A549 (cell line): ENCODE measurements at regions not wholly inside any gene's neighbourhood (a gene's known extent, or its start where the extent isn't known, plus 50 kb on each side); places are given as distances from the start of the nearest gene placed in this dataset.

Experiments
- ATAC-seq, 2 experiments: fragments of 200-7000 bp in 1 of 2; fragments of >200 bp in 1 of 2; cut with Nextera tagmentation in 1 of 2; cut with Tn5 transposase in 1 of 2; 3 replicates each; pipeline versions ENCODE4 v1.8.0 to v1.9.1; 2018 to 2020; ENCODE audit warnings: mild to moderate bottlenecking in 1 of 2, moderate library complexity in 1 of 2
- CTCF ChIA-PET: fragments of 300-600 bp; sonication (Branson Sonifier 250); formaldehyde crosslinking; extraction: SDS; loops from one replicate; lab custom pipeline; 2021; ENCODE audit warnings: antibody characterized with exemption, inconsistent platforms; lab: Yijun Ruan, JAX
- POLR2A ChIA-PET: fragments of 350-600 bp; formaldehyde crosslinking; extraction: SDS; loops from one replicate; lab custom pipeline; 2021; ENCODE audit warnings: antibody characterized with exemption, inconsistent platforms; lab: Yijun Ruan, JAX
- DNase-seq, 2 experiments: peaks; one replicate each; pipeline versions ENCODE4 v3.0.0 to v3.0.0-alpha.2; 2011 to 2016; ENCODE audit warnings: low read depth in 1 of 2, low spot score in 1 of 2
- FAIRE-seq: peaks from 2 replicates; lab custom pipeline; 2011; peaks lifted over from hg19 to GRCh38; lab: Jason Lieb, UNC
- H3K27ac ChIP-seq, 2 experiments: fragments of >200 bp; sonication (Bioruptor Twin); formaldehyde crosslinking; 3 replicates each; pipeline ENCODE4 v1.5.1; 2016 to 2017
- H3K4me1 ChIP-seq: fragments of >200 bp; sonication (Bioruptor Twin); formaldehyde crosslinking; 3 replicates; pipeline ENCODE4 v1.6.1; 2016
- H3K4me2 ChIP-seq: fragments of >200 bp; sonication (Bioruptor Twin); formaldehyde crosslinking; 3 replicates; pipeline ENCODE4 v1.6.1; 2016
- H3K4me3 ChIP-seq: fragments of >200 bp; sonication (Bioruptor Twin); formaldehyde crosslinking; 3 replicates; pipeline ENCODE4 v1.5.1; 2016
- H3K9me3 ChIP-seq: fragments of >200 bp; sonication (Bioruptor Twin); formaldehyde crosslinking; 3 replicates; pipeline ENCODE4 v1.6.1; 2016
- BHLHE40 ChIP-seq: IDR thresholded peaks from 2 replicates; pipeline ENCODE4 v1.6.1; 2012; ENCODE audit warnings: low read depth, low read length, inconsistent platforms
- FOSL2 ChIP-seq, 2 experiments: fragments of 450-650 bp in 1 of 2; fragments of >200 bp in 1 of 2; sonication (Bioruptor Twin) in 1 of 2; formaldehyde crosslinking; IDR thresholded peaks; 2 replicates each; pipeline versions ENCODE4 v1.5.0 to v1.6.1; 2016 to 2020; ENCODE audit warnings: mild to moderate bottlenecking in 1 of 2, moderate library complexity in 1 of 2
- FOXS1 ChIP-seq: fragments of 250-450 bp; sonication (Bioruptor Pico); IDR thresholded peaks from 2 replicates; pipeline ENCODE4 v1.5.0; 2020; ENCODE audit warnings: mild to moderate bottlenecking, moderate library complexity
- HOXB13 ChIP-seq: fragments of 250-450 bp; sonication (Bioruptor Pico); IDR thresholded peaks from 2 replicates; pipeline ENCODE4 v1.5.0; 2020; ENCODE audit warnings: low read depth, mild to moderate bottlenecking, moderate library complexity
- JUNB ChIP-seq: fragments of >200 bp; sonication (Bioruptor Twin); formaldehyde crosslinking; IDR thresholded peaks from 2 replicates; pipeline ENCODE4 v1.6.1; 2016
- MAZ ChIP-seq: fragments of 150-350 bp; IDR thresholded peaks from 2 replicates; pipeline ENCODE4 v1.6.1; 2014; ENCODE audit warnings: antibody characterized with exemption, low read depth, low read length, borderline replicate concordance
- POLR2A ChIP-seq: IDR thresholded peaks from 2 replicates; pipeline ENCODE4 v1.6.1; 2012; ENCODE audit warnings: mild to moderate bottlenecking, low read length
- RCOR1 ChIP-seq: fragments of 150-350 bp; IDR thresholded peaks from 2 replicates; pipeline ENCODE4 v1.6.1; 2014; ENCODE audit warnings: antibody characterized with exemption, low read length, low read depth
- RFX5 ChIP-seq: fragments of 450-650 bp; IDR thresholded peaks from 2 replicates; pipeline ENCODE4 v1.7.1; 2014; ENCODE audit warnings: antibody characterized with exemption, mild to moderate bottlenecking, moderate library complexity
- ZC3H11A ChIP-seq: fragments of 450-650 bp; IDR thresholded peaks from 2 replicates; pipeline ENCODE4 v1.6.1; 2014; ENCODE audit warnings: antibody characterized with exemption, mild to moderate bottlenecking
- WGBS: methylation state at CpG from one replicate; pipeline ENCODE4 v1.1.6; 2017; ENCODE audit errors: missing lambda C conversion rate; 5-methylcytosine and 5-hydroxymethylcytosine counted together
- TF ChIP-seq, protein P1 (sequence below): IDR thresholded peaks from 2 replicates; pipeline ENCODE4 v1.6.1; 2012
- TF ChIP-seq, protein P2 (sequence below): fragments of 150-350 bp; IDR thresholded peaks from 2 replicates; pipeline ENCODE4 v1.6.1; 2014; ENCODE audit warnings: low read depth, mild to moderate bottlenecking, low read length
- TF ChIP-seq, protein P3 (sequence below): fragments of 450-650 bp; IDR thresholded peaks from 2 replicates; pipeline ENCODE4 v1.6.1; 2014; ENCODE audit warnings: antibody characterized with exemption
- TF ChIP-seq, protein P4 (sequence below): fragments of >200 bp; sonication (Bioruptor Twin); formaldehyde crosslinking; IDR thresholded peaks from 3 replicates; pipeline ENCODE4 v1.5.1; 2016

DNA sequence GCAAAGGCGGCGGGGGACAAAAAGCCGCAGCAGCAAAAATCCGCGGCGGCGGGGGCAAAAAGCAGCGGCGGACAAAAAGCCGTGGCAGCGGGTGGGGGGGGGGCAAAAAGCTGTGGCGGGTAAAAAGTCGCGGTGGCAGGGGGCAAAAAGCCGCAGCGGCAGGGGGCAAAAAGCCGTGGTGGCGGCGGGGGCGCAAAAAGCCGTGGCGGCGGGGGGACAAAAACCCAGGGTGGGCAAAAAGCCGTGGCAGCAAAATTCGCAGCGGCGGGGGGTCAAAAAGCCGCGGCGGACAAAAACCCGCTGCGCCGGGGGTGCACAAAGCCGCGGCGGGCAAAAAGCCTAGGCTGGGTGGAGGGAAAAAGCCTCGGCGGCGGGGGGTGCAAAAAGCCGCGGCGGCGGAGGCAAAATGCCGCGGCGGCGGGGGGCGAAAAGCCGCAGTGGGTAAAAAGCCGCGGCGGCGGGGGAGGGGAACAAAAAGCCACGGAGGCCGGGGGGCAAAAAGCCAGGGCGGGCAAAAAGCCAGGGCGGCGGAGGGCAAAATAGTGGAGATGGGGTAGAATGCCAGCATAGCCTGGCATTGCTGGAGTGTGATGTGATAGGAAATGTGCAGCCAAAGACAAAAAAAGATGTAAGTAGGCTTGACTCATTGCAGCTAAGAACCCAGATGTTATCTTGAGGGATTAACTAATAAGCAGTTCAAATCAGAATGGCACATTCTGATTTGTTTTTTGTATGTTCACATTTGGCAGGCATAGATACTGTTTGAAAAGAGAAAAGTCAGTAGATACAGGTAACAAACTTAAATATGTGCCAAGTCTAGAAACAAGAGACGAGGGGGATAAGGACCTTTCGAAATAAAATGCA lies 1076.3 kb downstream of the RPIA start:
- no peak overlapping the region for H3K4me3 ChIP-seq
- no peak overlapping the region for H3K27ac ChIP-seq
- 63% methylated on average over 33 of the region's 60 CpGs for WGBS
- ATAC-seq (no peak), FAIRE-seq (no peak), DNase-seq (no peak)
- CTCF ChIA-PET = no interaction called here
- no peak overlapping the region for H3K4me2 ChIP-seq
- peaks cover 25% of the 10 kb centered on the region; the same call in 2 of the 3 replicates for H3K9me3 ChIP-seq
- TF ChIP-seq, protein P1, sequence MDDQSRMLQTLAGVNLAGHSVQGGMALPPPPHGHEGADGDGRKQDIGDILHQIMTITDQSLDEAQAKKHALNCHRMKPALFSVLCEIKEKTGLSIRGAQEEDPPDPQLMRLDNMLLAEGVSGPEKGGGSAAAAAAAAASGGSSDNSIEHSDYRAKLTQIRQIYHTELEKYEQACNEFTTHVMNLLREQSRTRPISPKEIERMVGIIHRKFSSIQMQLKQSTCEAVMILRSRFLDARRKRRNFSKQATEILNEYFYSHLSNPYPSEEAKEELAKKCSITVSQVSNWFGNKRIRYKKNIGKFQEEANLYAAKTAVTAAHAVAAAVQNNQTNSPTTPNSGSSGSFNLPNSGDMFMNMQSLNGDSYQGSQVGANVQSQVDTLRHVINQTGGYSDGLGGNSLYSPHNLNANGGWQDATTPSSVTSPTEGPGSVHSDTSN = no peak
- TF ChIP-seq JUNB (no peak), BHLHE40 (no peak), FOXS1 (CRISPR knock-in tag) (no peak)
- TF ChIP-seq, protein P2, sequence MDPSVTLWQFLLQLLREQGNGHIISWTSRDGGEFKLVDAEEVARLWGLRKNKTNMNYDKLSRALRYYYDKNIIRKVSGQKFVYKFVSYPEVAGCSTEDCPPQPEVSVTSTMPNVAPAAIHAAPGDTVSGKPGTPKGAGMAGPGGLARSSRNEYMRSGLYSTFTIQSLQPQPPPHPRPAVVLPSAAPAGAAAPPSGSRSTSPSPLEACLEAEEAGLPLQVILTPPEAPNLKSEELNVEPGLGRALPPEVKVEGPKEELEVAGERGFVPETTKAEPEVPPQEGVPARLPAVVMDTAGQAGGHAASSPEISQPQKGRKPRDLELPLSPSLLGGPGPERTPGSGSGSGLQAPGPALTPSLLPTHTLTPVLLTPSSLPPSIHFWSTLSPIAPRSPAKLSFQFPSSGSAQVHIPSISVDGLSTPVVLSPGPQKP = no peak
- TF ChIP-seq, protein P3, sequence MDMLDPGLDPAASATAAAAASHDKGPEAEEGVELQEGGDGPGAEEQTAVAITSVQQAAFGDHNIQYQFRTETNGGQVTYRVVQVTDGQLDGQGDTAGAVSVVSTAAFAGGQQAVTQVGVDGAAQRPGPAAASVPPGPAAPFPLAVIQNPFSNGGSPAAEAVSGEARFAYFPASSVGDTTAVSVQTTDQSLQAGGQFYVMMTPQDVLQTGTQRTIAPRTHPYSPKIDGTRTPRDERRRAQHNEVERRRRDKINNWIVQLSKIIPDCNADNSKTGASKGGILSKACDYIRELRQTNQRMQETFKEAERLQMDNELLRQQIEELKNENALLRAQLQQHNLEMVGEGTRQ = no peak
- POLR2A ChIA-PET = no interaction called here
- no peaks in the 10 kb centered on the region for H3K4me1 ChIP-seq

DNA sequence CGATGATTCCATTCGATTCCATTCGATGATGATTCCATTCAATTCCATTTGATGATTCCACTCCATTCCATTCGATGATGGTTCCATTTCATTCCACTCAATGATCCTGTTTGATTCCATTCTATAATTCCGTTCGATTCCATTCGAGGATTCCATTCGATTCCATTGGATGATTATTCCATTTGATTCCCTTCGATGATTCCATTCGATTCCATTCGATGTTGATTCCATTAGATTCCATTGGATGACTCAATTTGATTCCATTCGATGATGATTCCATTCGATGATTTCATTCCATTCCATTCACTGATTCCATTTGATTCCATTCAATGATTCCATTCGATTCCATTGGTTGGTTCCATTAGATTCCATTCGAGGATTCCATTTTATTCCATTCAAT lies 1084.4 kb downstream of the RPIA start:
- Histone ChIP-seq H3K9me3 (peaks cover 23% of the 10 kb centered on the region), H3K27ac (no peak overlapping the region), H3K4me2 (no peak overlapping the region), H3K4me3 (no peak overlapping the region), H3K4me1 (no peaks in the 10 kb centered on the region)
- no peak for TF ChIP-seq ZC3H11A
- TF ChIP-seq RFX5 = no peak
- no peak for TF ChIP-seq HOXB13 (CRISPR knock-in tag)
- TF ChIP-seq, protein P2 = no peak
- TF ChIP-seq, protein P4, sequence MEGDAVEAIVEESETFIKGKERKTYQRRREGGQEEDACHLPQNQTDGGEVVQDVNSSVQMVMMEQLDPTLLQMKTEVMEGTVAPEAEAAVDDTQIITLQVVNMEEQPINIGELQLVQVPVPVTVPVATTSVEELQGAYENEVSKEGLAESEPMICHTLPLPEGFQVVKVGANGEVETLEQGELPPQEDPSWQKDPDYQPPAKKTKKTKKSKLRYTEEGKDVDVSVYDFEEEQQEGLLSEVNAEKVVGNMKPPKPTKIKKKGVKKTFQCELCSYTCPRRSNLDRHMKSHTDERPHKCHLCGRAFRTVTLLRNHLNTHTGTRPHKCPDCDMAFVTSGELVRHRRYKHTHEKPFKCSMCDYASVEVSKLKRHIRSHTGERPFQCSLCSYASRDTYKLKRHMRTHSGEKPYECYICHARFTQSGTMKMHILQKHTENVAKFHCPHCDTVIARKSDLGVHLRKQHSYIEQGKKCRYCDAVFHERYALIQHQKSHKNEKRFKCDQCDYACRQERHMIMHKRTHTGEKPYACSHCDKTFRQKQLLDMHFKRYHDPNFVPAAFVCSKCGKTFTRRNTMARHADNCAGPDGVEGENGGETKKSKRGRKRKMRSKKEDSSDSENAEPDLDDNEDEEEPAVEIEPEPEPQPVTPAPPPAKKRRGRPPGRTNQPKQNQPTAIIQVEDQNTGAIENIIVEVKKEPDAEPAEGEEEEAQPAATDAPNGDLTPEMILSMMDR = no peak
- TF ChIP-seq FOSL2 (IDR thresholded peaks at IDR 0.05) = no peak
- TF ChIP-seq FOSL2 (CRISPR knock-in tag; IDR thresholded peaks at IDR 0.05) = no peak
- no peak for TF ChIP-seq POLR2A
- TF ChIP-seq RCOR1 = no peak
- no peak for FAIRE-seq
- WGBS = 11% methylated on average over 15 of the region's 15 CpGs
- ChIA-PET POLR2A (no interaction called here), CTCF (no interaction called here)
- DNase-seq = no peak
- no peak for ATAC-seq

DNA sequence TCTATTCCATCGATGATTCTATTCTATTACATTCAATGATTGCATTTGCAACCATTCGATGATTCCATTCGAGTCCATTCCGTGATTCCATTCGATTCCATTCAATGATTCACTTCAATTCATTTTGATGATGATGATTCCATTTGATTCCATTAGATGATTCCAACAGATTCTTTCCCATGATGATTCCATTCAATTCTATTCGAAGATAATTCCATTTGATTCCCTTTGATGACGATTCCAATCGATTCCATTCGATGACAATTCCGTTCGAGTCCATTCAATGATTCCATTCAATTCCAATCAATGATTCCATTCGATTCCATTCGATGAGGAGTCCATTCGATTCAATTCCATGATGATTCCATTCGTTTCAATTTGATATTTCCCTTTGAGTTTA lies 1088.8 kb downstream of the RPIA start:
- Histone ChIP-seq H3K27ac (no peak overlapping the region), H3K9me3 (peaks cover 44% of the 10 kb centered on the region), H3K4me2 (no peak overlapping the region), H3K4me1 (no peaks in the 10 kb centered on the region), H3K4me3 (no peak overlapping the region)
- ChIA-PET CTCF (no interaction called here), POLR2A (no interaction called here)
- 6% methylated on average over 15 of the region's 15 CpGs for WGBS
- no peak for ATAC-seq
- DNase-seq = no peak
- TF ChIP-seq MAZ = no peak
- no peak for FAIRE-seq
